ENCODE measurements at regions not wholly inside any gene's neighbourhood (a gene's known extent, or its start where the extent isn't known, plus 50 kb on each side); places are given as distances from the start of the nearest gene placed in this dataset.

DNA sequence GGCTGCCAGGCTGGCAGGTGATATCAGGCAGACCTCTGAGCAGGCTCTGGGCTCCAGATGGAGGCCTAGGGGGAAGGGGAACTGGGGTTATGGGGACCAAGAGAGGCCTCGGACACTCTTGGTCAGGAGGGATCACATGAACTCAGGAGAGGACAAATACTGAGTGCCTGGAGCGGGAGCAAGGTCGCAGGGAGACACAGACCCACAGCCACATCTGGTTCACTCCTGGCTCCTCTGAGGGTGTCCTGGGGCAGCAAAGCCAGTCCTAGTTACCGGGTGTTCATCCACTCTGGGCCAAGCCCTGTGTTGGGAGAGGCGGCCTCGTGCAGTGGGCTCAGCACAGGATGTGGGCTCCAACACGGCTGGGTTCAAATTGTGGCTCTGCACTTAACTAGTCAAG is 239.0 kb downstream of the PTPRU start:
- TF ChIP-seq POLR2A (IDR thresholded peaks at IDR 0.05; ENCODE audit: low read depth, low read length) (no peak), SPI1 (IDR thresholded peaks at IDR 0.05; ENCODE audit: low read depth, low read length) (no peak), POLR2AphosphoS5 (IDR thresholded peaks at IDR 0.05; ENCODE audit: low read depth, low read length) (no peak), TAF1 (IDR thresholded peaks at IDR 0.05; ENCODE audit: low read depth, low read length) (no peak), POU2F2 (IDR thresholded peaks at IDR 0.05; ENCODE audit: low read depth, low read length) (no peak), PAX5 (IDR thresholded peaks at IDR 0.05; ENCODE audit: insufficient read depth, low read length, severe bottlenecking) (no peak)
